Stimulated activated naive CD4-positive, alpha-beta T cell (primary cell): ENCODE measurements at regions not wholly inside any gene's neighbourhood (a gene's known extent, or its start where the extent isn't known, plus 50 kb on each side); places are given as distances from the start of the nearest gene placed in this dataset.

Source experiments
- DNase-seq, 6 experiments: peaks; one replicate each; lab custom pipeline; 2025; lab: John Stamatoyannopoulos, UW

- DNase-seq, result no peak
These were observed 157.6 kb upstream of the NDUFV2 start for GRCh38 chr18:8944871-8945245.

- no peak for DNase-seq
These were observed 157.0 kb upstream of the NDUFV2 start for GRCh38 chr18:8945514-8945913.

GRCh38 chr18:8946066-8946838 is 156.2 kb upstream of the NDUFV2 start:
- DNase-seq, result no peak

GRCh38 chr18:8947566-8947965 is 154.9 kb upstream of the NDUFV2 start:
- no peak for DNase-seq

- no peak for DNase-seq
These were observed 154.5 kb upstream of the NDUFV2 start for GRCh38 chr18:8948011-8948410.

GRCh38 chr18:8948471-8949149 is 153.9 kb upstream of the NDUFV2 start:
- DNase-seq, result no peak

GRCh38 chr18:8949206-8949605 is 153.3 kb upstream of the NDUFV2 start:
- no peak for DNase-seq

- DNase-seq, result no peak
These were observed 151.0 kb upstream of the NDUFV2 start for GRCh38 chr18:8951491-8951890.

- DNase-seq, result no peak
These were observed 150.3 kb upstream of the NDUFV2 start for GRCh38 chr18:8952174-8952573.

GRCh38 chr18:8952769-8953760 is 149.4 kb upstream of the NDUFV2 start:
- DNase-seq, result no peak

- no peak for DNase-seq
These were observed 144.8 kb upstream of the NDUFV2 start for GRCh38 chr18:8957731-8958130.

GRCh38 chr18:8958660-8959059 is 143.8 kb upstream of the NDUFV2 start:
- DNase-seq, result no peak

GRCh38 chr18:8959551-8960135 is 142.9 kb upstream of the NDUFV2 start:
- DNase-seq, result no peak

GRCh38 chr18:8960740-8961657 is 141.5 kb upstream of the NDUFV2 start:
- DNase-seq, result no peak

GRCh38 chr18:8962192-8962779 is 140.2 kb upstream of the NDUFV2 start:
- DNase-seq, result no peak

- no peak for DNase-seq
These were observed 139.5 kb upstream of the NDUFV2 start for GRCh38 chr18:8962855-8963635.

- DNase-seq, result no peak
These were observed 138.6 kb upstream of the NDUFV2 start for GRCh38 chr18:8963876-8964275.

- DNase-seq, result no peak
These were observed 137.1 kb upstream of the NDUFV2 start for GRCh38 chr18:8965398-8965797.

- DNase-seq, result no peak
These were observed 135.7 kb upstream of the NDUFV2 start for GRCh38 chr18:8966821-8967220.

- no peak for DNase-seq
These were observed 134.9 kb upstream of the NDUFV2 start for GRCh38 chr18:8967573-8967972.
